Activated CD8-positive, alpha-beta memory T cell treated with anti-CD3 and anti-CD28 coated beads, Interleukin-2, amount 10 ng/mL, durations not matched to agents 7 days and 5 days (primary cell): ENCODE measurements at regions not wholly inside any gene's neighbourhood (a gene's known extent, or its start where the extent isn't known, plus 50 kb on each side); places are given as distances from the start of the nearest gene placed in this dataset.
A peak's percentile ranks its signal among the peaks of the same experiment; 100 is the strongest.

Experiments
- ATAC-seq: fragments of 150-1000 bp; cut with Tn5 transposase; one replicate; pipeline ENCODE4 v1.10.0; 2021; ENCODE audit warnings: moderate library complexity
- CTCF ChIA-PET: fragments of 350-600 bp; sonication (Branson Sonifier 250); formaldehyde crosslinking; loops from one replicate; lab custom pipeline; 2021; ENCODE audit warnings: antibody characterized with exemption; lab: Charles Lee
- DNase-seq: peaks from one replicate; pipeline ENCODE4 v3.0.0-alpha.2; 2020
- H3K27ac Mint-ChIP-seq: one replicate; pipeline ENCODE4 v1.8.0; 2021; ENCODE audit warnings: mild to moderate bottlenecking, mixed read lengths
- H3K27me3 Mint-ChIP-seq: one replicate; pipeline ENCODE4 v1.8.0; 2021; ENCODE audit warnings: mixed read lengths
- H3K36me3 Mint-ChIP-seq: one replicate; pipeline ENCODE4 v1.8.0; 2021; ENCODE audit warnings: mild to moderate bottlenecking, mixed read lengths
- H3K4me1 Mint-ChIP-seq: one replicate; pipeline ENCODE4 v1.8.0; 2021; ENCODE audit warnings: mixed read lengths
- H3K4me3 Mint-ChIP-seq: one replicate; pipeline ENCODE4 v1.8.0; 2021; ENCODE audit warnings: mild to moderate bottlenecking, moderate library complexity, mixed read lengths
- H3K9me3 Mint-ChIP-seq: one replicate; pipeline ENCODE4 v1.8.0; 2022; ENCODE audit warnings: low read depth, mixed read lengths

DNA sequence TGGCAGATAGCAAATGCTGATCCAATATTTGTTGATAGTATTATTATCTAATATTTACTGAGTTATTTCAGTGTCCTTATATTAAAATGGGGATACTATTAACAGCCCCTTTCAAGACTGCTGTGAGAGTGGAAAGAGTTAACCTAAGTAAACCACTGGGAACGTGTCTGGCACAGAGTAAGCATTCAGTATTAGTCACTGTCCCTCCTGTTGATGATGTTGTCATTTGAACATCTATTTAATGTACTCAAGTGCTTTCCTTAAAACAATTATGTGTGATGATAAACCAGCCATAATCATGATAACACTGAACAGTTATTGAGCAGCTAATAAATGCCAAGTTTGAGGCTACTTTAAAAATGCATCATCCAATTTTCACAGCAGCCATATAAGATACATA, 135.7 kb upstream of the XYLT1 start:
- CTCF ChIA-PET, result no interaction called here
- no peak for DNase-seq
- peaks cover 26% of the 10 kb centered on the region for H3K4me1 Mint-ChIP-seq
- peaks cover 2% of the 10 kb centered on the region for H3K9me3 Mint-ChIP-seq
- ATAC-seq, result peak; percentile 33
- no peak overlapping the region for H3K4me3 Mint-ChIP-seq
- no peak overlapping the region for H3K27ac Mint-ChIP-seq
- H3K27me3 Mint-ChIP-seq, result peaks cover 9% of the 10 kb centered on the region
- no peaks in the 10 kb centered on the region for H3K36me3 Mint-ChIP-seq

DNA sequence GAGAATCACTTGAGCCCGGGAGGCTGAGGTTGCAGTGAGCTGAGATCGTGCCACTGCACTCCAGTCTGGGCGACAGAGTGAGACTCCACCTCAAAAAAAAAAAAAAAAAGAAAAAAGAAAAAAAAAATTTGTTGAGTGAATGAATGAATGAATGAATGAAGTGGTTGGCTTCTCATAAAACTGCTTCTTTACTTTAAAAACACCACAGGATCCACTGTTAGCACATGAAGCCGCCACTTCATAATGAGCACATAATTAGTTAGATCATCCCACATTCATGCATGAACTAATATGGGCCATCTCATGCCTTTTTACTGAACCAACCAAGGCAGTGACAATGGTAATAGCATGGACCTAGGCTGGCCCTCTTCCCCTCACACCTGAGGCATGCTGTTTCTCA, 135.0 kb upstream of the XYLT1 start:
- Mint-ChIP-seq H3K27me3 (peaks cover 9% of the 10 kb centered on the region), H3K27ac (no peak overlapping the region), H3K4me3 (no peak overlapping the region), H3K9me3 (peaks cover 2% of the 10 kb centered on the region), H3K4me1 (peaks cover 26% of the 10 kb centered on the region), H3K36me3 (no peaks in the 10 kb centered on the region)
- DNase-seq, result no peak
- no peak for ATAC-seq
- CTCF ChIA-PET, result no interaction called here

DNA sequence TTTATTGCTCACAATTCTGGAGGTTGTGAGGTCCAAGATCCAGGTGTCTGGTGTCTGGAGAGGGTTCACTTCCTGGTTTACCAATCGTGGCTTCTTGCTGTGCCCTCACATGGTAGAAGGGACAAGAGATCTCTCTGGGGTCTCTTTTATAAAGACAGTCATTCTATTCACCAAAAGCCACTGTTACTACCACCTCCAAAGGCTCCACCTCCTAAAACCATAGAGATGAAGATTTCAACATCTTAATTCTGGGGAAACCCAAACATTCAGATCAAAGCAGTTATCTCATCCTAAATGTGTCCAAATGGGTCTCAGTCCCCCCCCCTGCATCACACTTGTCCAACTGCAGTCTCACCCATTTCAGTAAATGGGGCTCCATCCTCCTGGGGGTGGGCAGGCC, 132.9 kb upstream of the XYLT1 start:
- Mint-ChIP-seq H3K27ac (no peak overlapping the region), H3K4me3 (no peak overlapping the region)
- CTCF ChIA-PET, result interaction anchor here (0.8 to 1.5 kb wide), 2 partner anchors 23 to 24 kb away, joined by 4 to 5 read pairs; no protein-coding TSS in a partner anchor

DNA sequence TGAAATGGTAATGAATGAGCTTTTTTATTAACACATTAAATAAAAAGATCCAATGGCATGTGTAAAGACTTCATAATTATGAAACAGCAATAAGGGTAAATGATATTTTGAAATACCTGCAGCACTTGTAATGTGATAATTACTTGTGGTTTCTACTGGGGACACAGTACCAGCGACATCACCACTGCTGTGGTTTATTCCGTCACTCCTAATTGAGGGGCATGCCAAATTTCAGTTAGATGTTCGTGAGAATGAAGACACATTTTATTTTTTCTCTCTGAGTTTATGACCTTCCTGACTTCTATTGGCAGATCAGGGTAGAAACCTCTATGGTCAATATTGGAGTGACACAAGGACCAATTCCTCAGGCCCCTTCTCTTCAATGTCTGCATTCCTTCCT, 131.9 kb upstream of the XYLT1 start:
- no peak for DNase-seq
- H3K36me3 Mint-ChIP-seq, result peaks cover 4% of the 10 kb centered on the region
- peaks cover 23% of the 10 kb centered on the region for H3K4me1 Mint-ChIP-seq
- no peak overlapping the region for H3K4me3 Mint-ChIP-seq
- CTCF ChIA-PET, result interaction anchor here (1.5 kb wide), 1 partner anchor 23 kb away, joined by 5 read pairs; no protein-coding TSS in a partner anchor
- H3K27me3 Mint-ChIP-seq, result peaks cover 7% of the 10 kb centered on the region
- no peak for ATAC-seq
- H3K9me3 Mint-ChIP-seq, result peaks cover 15% of the 10 kb centered on the region
- H3K27ac Mint-ChIP-seq, result no peak overlapping the region

More for the DNA sequence above, 132.9 kb upstream of the XYLT1 start:
- peaks cover 26% of the 10 kb centered on the region for H3K4me1 Mint-ChIP-seq
- peaks cover 9% of the 10 kb centered on the region for H3K27me3 Mint-ChIP-seq
- DNase-seq (no peak), ATAC-seq (no peak)
- H3K9me3 Mint-ChIP-seq, result peaks cover 7% of the 10 kb centered on the region
- no peaks in the 10 kb centered on the region for H3K36me3 Mint-ChIP-seq

DNA sequence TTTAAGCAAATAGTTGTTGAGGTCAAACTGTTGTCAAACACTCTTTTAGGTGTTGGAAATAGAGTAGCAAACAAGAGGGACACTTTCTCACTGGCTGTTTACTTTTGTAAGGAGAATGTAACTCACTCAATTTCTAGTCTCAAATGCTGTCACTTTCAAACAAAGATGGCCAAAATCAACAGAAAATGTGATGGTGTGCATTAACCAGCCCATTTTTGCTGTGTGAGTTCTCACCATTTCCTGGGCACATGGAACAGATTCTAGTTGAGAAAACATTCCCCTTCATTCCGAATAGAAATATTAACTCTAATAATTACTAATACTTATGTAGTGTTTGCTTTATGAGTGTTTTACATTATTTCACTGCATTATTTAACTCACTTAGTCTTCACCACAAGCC, 128.2 kb upstream of the XYLT1 start:
- H3K9me3 Mint-ChIP-seq, result peaks cover 13% of the 10 kb centered on the region
- DNase-seq, result no peak
- CTCF ChIA-PET, result interaction anchor here (1.8 kb wide), 1 partner anchor 20 kb away, joined by 4 read pairs; no protein-coding TSS in a partner anchor
- H3K4me1 Mint-ChIP-seq, result peaks cover 5% of the 10 kb centered on the region
- no peak overlapping the region for H3K4me3 Mint-ChIP-seq
- peaks cover 5% of the 10 kb centered on the region for H3K27me3 Mint-ChIP-seq
- H3K36me3 Mint-ChIP-seq, result peaks cover 4% of the 10 kb centered on the region
- no peak for ATAC-seq
- no peak overlapping the region for H3K27ac Mint-ChIP-seq

DNA sequence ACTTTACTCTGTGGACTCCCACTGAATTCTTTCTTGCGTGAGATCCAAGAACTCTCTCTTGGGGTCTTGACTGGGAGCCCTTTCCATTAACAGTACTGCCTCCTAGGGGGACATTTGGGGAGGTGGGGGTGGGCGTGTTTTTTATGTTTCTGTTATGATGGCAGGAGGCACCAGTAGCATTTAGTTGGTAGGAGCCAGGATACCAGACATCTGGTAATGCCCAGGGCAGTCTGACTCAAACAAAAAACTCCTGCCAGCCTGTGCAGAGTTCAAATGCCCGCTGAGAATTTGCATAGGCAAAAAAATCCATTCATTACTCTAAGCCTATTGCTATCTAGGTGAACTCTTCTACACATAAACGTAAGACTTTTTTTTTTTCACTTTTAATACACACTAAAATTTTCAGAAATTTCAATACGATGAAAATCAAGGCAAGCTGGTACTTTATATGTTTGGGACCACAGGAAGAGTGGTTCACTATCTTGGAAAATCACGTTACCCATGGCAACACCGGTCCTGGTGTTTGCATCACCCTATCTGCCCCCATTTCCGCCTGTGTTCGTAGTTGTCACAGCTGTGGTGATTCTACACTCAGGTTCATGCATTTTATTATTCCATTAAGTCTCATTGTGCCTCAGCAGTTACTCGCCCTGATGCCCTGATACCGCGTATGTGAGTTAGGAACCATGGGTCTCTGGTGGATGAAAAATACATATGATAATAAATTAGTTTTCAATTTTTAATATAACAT, 121.1 kb upstream of the XYLT1 start:
- DNase-seq, result peak; percentile 43
- Mint-ChIP-seq H3K27ac (peak overlapping the region; percentile 81), H3K4me3 (peak overlapping the region; percentile 6), H3K4me1 (peaks cover 19% of the 10 kb centered on the region), H3K9me3 (peaks cover 2% of the 10 kb centered on the region), H3K36me3 (peaks cover 4% of the 10 kb centered on the region), H3K27me3 (peaks cover 11% of the 10 kb centered on the region)
- CTCF ChIA-PET, result interaction anchor here (1.4 kb wide), 1 partner anchor 13 kb away, joined by 3 read pairs; no protein-coding TSS in a partner anchor
- peak; percentile 16 for ATAC-seq

DNA sequence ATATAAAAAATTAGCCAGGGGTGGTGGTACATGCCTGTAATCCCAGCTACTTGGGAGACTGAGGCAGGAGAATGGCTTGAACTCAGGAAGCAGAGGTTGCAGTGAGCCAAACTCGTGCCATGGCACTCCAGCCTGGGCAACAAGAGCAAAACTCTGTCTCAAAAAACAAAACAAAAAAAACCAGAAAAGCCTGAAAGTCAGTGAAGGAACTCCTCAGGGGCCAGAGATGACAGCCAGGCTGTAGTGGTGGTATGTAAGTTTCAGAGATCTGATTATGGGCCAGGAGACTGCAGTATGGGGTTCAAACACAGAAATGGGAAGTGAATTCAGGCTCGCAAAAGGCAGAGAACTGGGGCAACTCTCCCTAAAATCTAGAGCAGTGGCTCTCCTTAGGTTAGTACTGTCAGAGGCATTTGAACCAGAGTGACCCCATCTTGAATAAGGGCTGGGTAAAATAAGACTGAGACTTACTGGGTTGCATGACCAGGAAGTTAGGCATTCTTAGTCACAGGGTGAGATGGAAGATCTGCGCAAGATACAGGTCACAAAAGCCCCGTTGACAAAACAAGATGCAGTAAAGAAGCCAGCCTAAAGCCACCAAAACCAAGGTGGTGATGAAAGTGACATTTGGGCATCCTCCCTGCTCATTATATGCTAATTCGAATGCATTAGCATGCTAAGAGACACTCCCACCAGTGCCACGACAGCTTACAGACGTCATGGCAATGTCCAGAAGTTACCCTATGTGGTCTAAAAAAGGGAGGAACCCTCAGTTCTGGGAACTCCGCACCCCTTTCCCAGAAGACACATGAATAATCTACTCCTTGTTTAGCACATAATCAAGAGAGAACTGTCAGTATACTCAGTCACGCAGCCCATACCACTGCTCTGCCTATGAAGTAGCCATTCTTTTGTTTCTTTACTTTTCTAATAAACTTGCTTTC, 120.2 kb upstream of the XYLT1 start:
- peaks cover 19% of the 10 kb centered on the region for H3K4me1 Mint-ChIP-seq
- H3K9me3 Mint-ChIP-seq, result peaks cover 2% of the 10 kb centered on the region
- peaks cover 4% of the 10 kb centered on the region for H3K36me3 Mint-ChIP-seq
- CTCF ChIA-PET, result interaction anchor here (1.4 kb wide), 1 partner anchor 12 kb away, joined by 3 read pairs; no protein-coding TSS in a partner anchor
- DNase-seq (peak; percentile 90), ATAC-seq (peak; percentile 86)
- H3K27me3 Mint-ChIP-seq, result peaks cover 11% of the 10 kb centered on the region
- peak overlapping the region; percentile 6 for H3K4me3 Mint-ChIP-seq
- peak overlapping the region; percentile 81 for H3K27ac Mint-ChIP-seq

DNA sequence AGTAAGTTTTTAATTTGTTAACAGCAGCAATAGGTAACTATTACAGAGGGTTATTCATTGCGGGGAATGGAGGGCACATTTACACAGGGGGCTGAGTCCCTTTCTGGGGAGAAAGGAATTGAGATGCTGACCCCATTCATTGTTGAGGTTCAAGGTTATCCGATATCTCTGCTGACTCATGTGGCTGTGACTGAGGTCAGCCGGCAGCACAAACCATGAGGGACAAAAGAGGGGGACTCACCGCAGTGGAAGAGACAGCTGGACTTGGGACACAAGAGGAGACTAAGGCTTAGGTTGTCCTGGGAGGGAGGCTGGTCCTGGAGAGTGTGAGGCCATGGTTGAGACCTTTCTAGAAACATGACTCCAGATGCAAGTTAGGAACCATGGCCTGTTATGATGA, 119.1 kb upstream of the XYLT1 start:
- peak overlapping the region; percentile 5 for H3K27ac Mint-ChIP-seq
- CTCF ChIA-PET, result no interaction called here
- peaks cover 19% of the 10 kb centered on the region for H3K4me1 Mint-ChIP-seq
- peaks cover 4% of the 10 kb centered on the region for H3K36me3 Mint-ChIP-seq
- H3K27me3 Mint-ChIP-seq, result peaks cover 11% of the 10 kb centered on the region
- peaks cover 6% of the 10 kb centered on the region for H3K9me3 Mint-ChIP-seq
- DNase-seq, result no peak
- ATAC-seq, result no peak
- H3K4me3 Mint-ChIP-seq, result no peak overlapping the region

DNA sequence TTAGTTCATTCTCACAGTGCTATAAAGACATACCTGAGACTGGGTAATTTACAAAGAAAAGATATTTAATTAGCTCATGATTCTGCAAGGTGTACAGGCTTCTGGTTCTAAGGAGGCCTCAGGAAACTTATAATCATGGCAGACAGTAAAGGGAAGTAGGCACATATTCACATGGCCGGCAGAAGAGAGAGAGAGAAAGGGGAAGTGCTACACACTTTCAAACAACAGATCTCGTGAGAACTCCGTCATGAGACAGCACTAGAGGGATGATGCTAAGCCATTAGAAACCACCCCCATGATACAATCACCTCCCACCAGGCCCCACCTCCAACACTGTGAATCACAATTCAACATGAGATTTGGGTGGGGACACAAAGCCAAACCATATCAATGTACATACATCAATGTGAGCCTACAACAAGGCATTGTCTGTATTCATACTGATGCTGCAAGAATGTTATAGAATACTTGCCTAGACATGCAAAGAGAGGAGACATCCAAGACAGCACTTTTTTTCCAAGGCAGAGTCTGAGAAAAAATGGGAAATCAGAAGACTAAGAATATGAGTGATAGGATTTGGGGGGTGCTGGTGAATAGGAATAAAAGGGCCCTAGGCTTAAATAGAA, 114.8 kb upstream of the XYLT1 start:
- H3K9me3 Mint-ChIP-seq, result peaks cover 9% of the 10 kb centered on the region
- no peak overlapping the region for H3K27ac Mint-ChIP-seq
- ATAC-seq, result no peak
- H3K36me3 Mint-ChIP-seq, result peaks cover 4% of the 10 kb centered on the region
- no peak for DNase-seq
- no peak overlapping the region for H3K4me3 Mint-ChIP-seq
- peaks cover 15% of the 10 kb centered on the region for H3K27me3 Mint-ChIP-seq
- CTCF ChIA-PET, result no interaction called here
- peaks cover 7% of the 10 kb centered on the region for H3K4me1 Mint-ChIP-seq

DNA sequence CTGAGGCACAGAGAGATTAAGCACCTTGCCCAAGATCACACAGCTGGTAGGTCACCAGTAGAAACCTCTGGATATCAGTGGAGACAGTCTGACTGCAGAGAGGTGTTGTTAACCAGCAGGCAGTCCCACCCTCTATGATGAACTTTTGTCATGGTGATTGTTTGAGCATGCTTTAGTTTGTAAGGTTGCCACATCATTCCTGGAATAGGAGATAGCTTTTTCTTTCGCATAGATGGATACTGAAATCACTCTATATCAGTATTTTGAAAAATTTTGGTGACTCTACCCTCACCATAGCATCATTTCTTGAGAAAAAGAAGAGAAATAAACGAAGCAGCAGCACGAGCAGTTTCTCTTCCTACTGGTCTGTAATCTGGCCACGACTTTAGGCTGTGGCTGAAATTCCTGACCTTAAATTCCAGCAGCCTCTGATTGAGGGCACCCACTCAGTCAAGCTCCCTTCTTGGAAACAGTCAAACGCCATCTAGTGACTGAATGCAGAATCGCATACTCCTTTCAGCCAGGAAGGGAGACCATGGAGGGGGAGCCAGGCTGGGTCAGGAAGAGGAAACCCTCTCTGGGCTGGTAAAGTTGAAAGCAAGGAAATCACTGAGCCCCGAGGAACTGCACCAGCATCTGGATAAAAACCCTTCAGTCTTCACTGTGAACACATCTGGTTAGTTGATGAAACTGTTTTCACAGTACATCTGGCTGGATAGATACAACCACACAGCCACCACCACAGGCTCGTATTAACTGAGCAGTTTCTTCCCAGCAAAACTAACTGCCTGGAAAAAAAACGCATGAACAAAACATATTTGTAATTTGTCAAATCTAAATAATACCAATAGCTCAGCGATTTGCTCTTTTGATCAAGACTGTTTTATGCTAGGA, 108.5 kb upstream of the XYLT1 start:
- Mint-ChIP-seq H3K36me3 (no peaks in the 10 kb centered on the region), H3K4me3 (no peak overlapping the region), H3K27ac (no peak overlapping the region), H3K9me3 (peaks cover 3% of the 10 kb centered on the region), H3K27me3 (peaks cover 11% of the 10 kb centered on the region), H3K4me1 (peaks cover 4% of the 10 kb centered on the region)
- peak; percentile 66 for ATAC-seq
- DNase-seq, result peak; percentile 72
- CTCF ChIA-PET, result interaction anchor here (0.6 to 2.9 kb wide), 34 partner anchors 8 to 718 kb away, joined by 3 to 16 read pairs (median 5); no protein-coding TSS in a partner anchor

DNA sequence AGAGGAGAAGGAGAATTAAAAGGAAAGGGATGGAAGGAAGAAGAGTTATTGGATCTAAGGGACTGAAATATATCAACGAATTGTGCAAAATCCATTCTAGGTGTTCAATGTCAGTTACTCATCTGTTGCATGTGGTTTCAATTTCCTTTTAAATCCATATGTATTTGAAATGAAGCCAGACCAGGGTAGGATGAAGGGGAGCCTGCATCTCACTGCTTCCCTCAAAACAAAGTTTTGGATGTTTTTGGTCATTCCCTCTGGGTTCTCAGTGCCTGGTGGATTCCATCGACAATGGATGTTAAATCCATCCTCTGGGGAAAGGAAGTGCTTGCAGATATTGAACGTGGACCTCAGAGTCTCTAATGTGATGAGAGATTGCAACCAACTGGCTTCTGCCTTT, 103.5 kb upstream of the XYLT1 start:
- Mint-ChIP-seq H3K27me3 (peaks cover 3% of the 10 kb centered on the region), H3K9me3 (no peaks in the 10 kb centered on the region), H3K27ac (no peak overlapping the region), H3K36me3 (no peaks in the 10 kb centered on the region), H3K4me1 (peaks cover 2% of the 10 kb centered on the region), H3K4me3 (no peak overlapping the region)
- CTCF ChIA-PET, result no interaction called here
- ATAC-seq (no peak), DNase-seq (no peak)

DNA sequence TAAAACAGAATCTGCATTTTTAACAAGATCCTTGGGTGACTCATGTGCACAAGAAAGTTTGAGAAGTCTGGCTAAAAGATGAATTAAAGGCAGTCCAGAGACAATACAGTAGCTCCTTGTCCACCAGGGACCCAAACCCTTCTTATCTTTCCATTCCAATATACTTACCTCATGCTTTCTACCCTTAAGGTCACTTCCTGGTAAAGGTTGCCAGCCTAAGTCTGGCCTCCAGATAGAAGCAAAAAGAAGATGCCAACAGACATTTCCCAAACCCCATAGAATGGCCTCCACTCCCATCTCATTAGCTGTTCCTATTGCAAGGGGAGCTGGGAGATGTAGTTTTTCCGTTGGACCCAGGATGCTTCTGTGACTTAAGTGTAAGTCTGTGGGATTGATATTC, 101.4 kb upstream of the XYLT1 start:
- Mint-ChIP-seq H3K4me3 (no peak overlapping the region), H3K4me1 (no peaks in the 10 kb centered on the region), H3K27me3 (peaks cover 6% of the 10 kb centered on the region), H3K9me3 (no peaks in the 10 kb centered on the region), H3K27ac (no peak overlapping the region), H3K36me3 (no peaks in the 10 kb centered on the region)
- CTCF ChIA-PET, result no interaction called here
- ATAC-seq, result no peak
- DNase-seq, result no peak
